ENCODE measurements at regions not wholly inside any gene's neighbourhood (a gene's known extent, or its start where the extent isn't known, plus 50 kb on each side); places are given as distances from the start of the nearest gene placed in this dataset.

- TF ChIP-seq GLIS3 (CRISPR knock-in tag; IDR thresholded peaks at IDR 0.05) (no peak), ZNF8 (CRISPR knock-in tag; IDR thresholded peaks at IDR 0.05) (no peak)
Observed at GRCh38 chr14:22713631-22713950, 52.9 kb upstream of the OXA1L start.
